Rectal smooth muscle tissue (tissue), 1 donor: ENCODE measurements at regions not wholly inside any gene's neighbourhood (a gene's known extent, or its start where the extent isn't known, plus 50 kb on each side); places are given as distances from the start of the nearest gene placed in this dataset.
"Not testable (repeated sequence)": the region's sequence is repeated elsewhere in the genome, so short reads cannot be mapped to it uniquely, and the experiment has no call there.

ENCODE experiments used
- H3K27ac ChIP-seq: one replicate; pipeline ENCODE4 v1.7.0; 2013; ENCODE audit warnings: low read depth, low read length, inconsistent platforms
- H3K27me3 ChIP-seq: one replicate; pipeline ENCODE4 v1.7.0; 2013; ENCODE audit warnings: low read length; ENCODE audit not compliant: control insufficient read depth, insufficient read depth
- H3K36me3 ChIP-seq: one replicate; pipeline ENCODE4 v1.7.0; 2013; ENCODE audit warnings: low read length; ENCODE audit not compliant: control insufficient read depth, insufficient read depth
- H3K4me1 ChIP-seq: one replicate; pipeline ENCODE4 v1.7.0; 2013; ENCODE audit warnings: low read length; ENCODE audit not compliant: control insufficient read depth, insufficient read depth
- H3K4me3 ChIP-seq: one replicate; pipeline ENCODE4 v1.7.0; 2013; ENCODE audit warnings: low read length
- H3K9ac ChIP-seq: one replicate; pipeline ENCODE4 v1.7.0; 2013; ENCODE audit warnings: low read length

- Histone ChIP-seq H3K27me3 (no peaks in the 10 kb centered on the region), H3K4me1 (no peaks in the 10 kb centered on the region), H3K9ac (no peak overlapping the region), H3K36me3 (no peaks in the 10 kb centered on the region), H3K4me3 (no peak overlapping the region), H3K27ac (no peak overlapping the region)
Observed at GRCh38 chr1:185551008-185551407, 183.2 kb upstream of the HMCN1 start.

GRCh38 chr1:185549906-185550305 lies 184.3 kb upstream of the HMCN1 start:
- no peaks in the 10 kb centered on the region for H3K27me3 ChIP-seq
- H3K27ac ChIP-seq = no peak overlapping the region
- H3K4me1 ChIP-seq = no peaks in the 10 kb centered on the region
- H3K4me3 ChIP-seq = no peak overlapping the region
- H3K36me3 ChIP-seq = no peaks in the 10 kb centered on the region
- no peak overlapping the region for H3K9ac ChIP-seq

- Histone ChIP-seq H3K4me3 (no peak overlapping the region), H3K4me1 (no peaks in the 10 kb centered on the region), H3K9ac (no peak overlapping the region), H3K27me3 (no peaks in the 10 kb centered on the region), H3K36me3 (no peaks in the 10 kb centered on the region), H3K27ac (no peak overlapping the region)
Observed at GRCh38 chr1:185546029-185546428, 188.2 kb upstream of the HMCN1 start.

GRCh38 chr1:185541871-185542301 lies 192.3 kb upstream of the HMCN1 start:
- no peaks in the 10 kb centered on the region for H3K36me3 ChIP-seq
- H3K27me3 ChIP-seq = no peaks in the 10 kb centered on the region
- no peak overlapping the region for H3K4me3 ChIP-seq
- no peak overlapping the region for H3K9ac ChIP-seq
- H3K27ac ChIP-seq = no peak overlapping the region
- no peaks in the 10 kb centered on the region for H3K4me1 ChIP-seq

- Histone ChIP-seq H3K27me3 (no peaks in the 10 kb centered on the region), H3K4me1 (no peaks in the 10 kb centered on the region), H3K9ac (no peak overlapping the region), H3K4me3 (no peak overlapping the region), H3K36me3 (no peaks in the 10 kb centered on the region), H3K27ac (no peak overlapping the region)
Observed at GRCh38 chr1:185540295-185540694, 193.9 kb upstream of the HMCN1 start.

- Histone ChIP-seq H3K27me3 (no peaks in the 10 kb centered on the region), H3K4me1 (no peaks in the 10 kb centered on the region), H3K4me3 (no peak overlapping the region), H3K36me3 (no peaks in the 10 kb centered on the region), H3K9ac (no peak overlapping the region), H3K27ac (no peak overlapping the region)
Observed at GRCh38 chr1:185539277-185539943, 194.8 kb upstream of the HMCN1 start.

GRCh38 chr1:185538309-185538898 lies 195.8 kb upstream of the HMCN1 start:
- not testable (repeated sequence) for H3K4me1 ChIP-seq, H3K27me3 ChIP-seq, H3K9ac ChIP-seq

GRCh38 chr1:185537596-185537995 lies 196.6 kb upstream of the HMCN1 start:
- Histone ChIP-seq H3K27me3 (no peaks in the 10 kb centered on the region), H3K36me3 (no peaks in the 10 kb centered on the region), H3K4me3 (no peak overlapping the region), H3K9ac (no peak overlapping the region), H3K4me1 (no peaks in the 10 kb centered on the region), H3K27ac (no peak overlapping the region)

More at GRCh38 chr1:185538309-185538898, 195.8 kb upstream of the HMCN1 start:
- not testable (repeated sequence) for H3K4me3 ChIP-seq, H3K27ac ChIP-seq, H3K36me3 ChIP-seq

GRCh38 chr1:185536165-185536920 lies 197.8 kb upstream of the HMCN1 start:
- Histone ChIP-seq H3K9ac (no peak overlapping the region), H3K27me3 (no peaks in the 10 kb centered on the region), H3K4me3 (no peak overlapping the region), H3K4me1 (no peaks in the 10 kb centered on the region), H3K27ac (no peak overlapping the region), H3K36me3 (no peaks in the 10 kb centered on the region)

- Histone ChIP-seq H3K4me3 (no peak overlapping the region), H3K36me3 (no peaks in the 10 kb centered on the region), H3K27ac (no peak overlapping the region), H3K4me1 (no peaks in the 10 kb centered on the region), H3K9ac (no peak overlapping the region), H3K27me3 (no peaks in the 10 kb centered on the region)
Observed at GRCh38 chr1:185535621-185536020, 198.6 kb upstream of the HMCN1 start.

- no peaks in the 10 kb centered on the region for H3K36me3 ChIP-seq
- H3K9ac ChIP-seq = no peak overlapping the region
- H3K4me1 ChIP-seq = no peaks in the 10 kb centered on the region
- H3K4me3 ChIP-seq = no peak overlapping the region
- no peaks in the 10 kb centered on the region for H3K27me3 ChIP-seq
- no peak overlapping the region for H3K27ac ChIP-seq
Observed at GRCh38 chr1:185534801-185535200, 199.4 kb upstream of the HMCN1 start.

GRCh38 chr1:185533596-185533995 lies 200.6 kb upstream of the HMCN1 start:
- Histone ChIP-seq H3K36me3 (no peaks in the 10 kb centered on the region), H3K27me3 (no peaks in the 10 kb centered on the region), H3K9ac (no peak overlapping the region), H3K4me3 (no peak overlapping the region), H3K27ac (no peak overlapping the region), H3K4me1 (no peaks in the 10 kb centered on the region)
